ENCODE measurements at regions not wholly inside any gene's neighbourhood (a gene's known extent, or its start where the extent isn't known, plus 50 kb on each side); places are given as distances from the start of the nearest gene placed in this dataset.

- H3K27ac Mint-ChIP-seq, result no peak overlapping the region
- POLR2A ChIA-PET, result no interaction called here
- DNase-seq, result no peak
- H3K4me1 Mint-ChIP-seq, result peaks cover 0 to 8% (median 4%) of the 10 kb centered on the region in 4 donors
- H3K4me3 Mint-ChIP-seq, result no peak overlapping the region
- peaks cover 0 to 1% (median 0%) of the 10 kb centered on the region in 3 donors for H3K36me3 Mint-ChIP-seq
- peaks cover 0 to 4% (median 0%) of the 10 kb centered on the region in 9 donors for H3K9me3 Mint-ChIP-seq
- H3K27me3 Mint-ChIP-seq, result no peaks in the 10 kb centered on the region
- no peak for ATAC-seq
Measured at GRCh38 chr1:194084755-194085154, 898.3 kb upstream of the B3GALT2 start.

DNA sequence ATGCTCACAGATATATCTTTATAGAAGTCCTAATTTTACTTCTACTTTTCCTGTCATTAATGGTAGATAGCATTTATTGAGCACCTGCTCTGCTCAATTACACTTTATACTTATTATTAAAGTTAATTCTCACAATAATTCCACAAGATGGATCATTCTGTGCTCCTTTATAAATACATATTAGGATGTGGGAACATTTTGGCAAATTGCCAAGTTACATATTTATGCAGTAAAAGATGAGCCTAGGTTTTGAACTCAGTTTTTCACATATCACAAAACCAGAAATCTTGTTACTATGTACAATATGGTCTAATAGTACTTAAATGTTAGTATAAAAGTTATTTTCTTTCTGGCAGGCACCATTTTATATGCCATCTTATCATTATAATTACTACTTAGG is 895.0 kb upstream of the B3GALT2 start:
- ATAC-seq (no peak), DNase-seq (no peak)
- no peaks in the 10 kb centered on the region for H3K27me3 Mint-ChIP-seq
- POLR2A ChIA-PET, result no interaction called here
- H3K36me3 Mint-ChIP-seq, result peaks cover 0 to 3% (median 1%) of the 10 kb centered on the region in 3 donors
- H3K9me3 Mint-ChIP-seq, result peaks cover 0 to 13% (median 0%) of the 10 kb centered on the region in 9 donors
- H3K4me3 Mint-ChIP-seq, result no peak overlapping the region
- H3K4me1 Mint-ChIP-seq, result peaks cover 0 to 4% (median 2%) of the 10 kb centered on the region in 4 donors
- no peak overlapping the region for H3K27ac Mint-ChIP-seq

GRCh38 chr1:194080826-194081225 is 894.4 kb upstream of the B3GALT2 start:
- no peak for DNase-seq
- no peak for ATAC-seq
- Mint-ChIP-seq H3K27me3 (no peaks in the 10 kb centered on the region), H3K4me1 (peaks cover 0 to 4% (median 2%) of the 10 kb centered on the region in 4 donors), H3K36me3 (peaks cover 0 to 3% (median 1%) of the 10 kb centered on the region in 3 donors), H3K9me3 (peaks cover 0 to 13% (median 0%) of the 10 kb centered on the region in 9 donors), H3K27ac (no peak overlapping the region), H3K4me3 (no peak overlapping the region)
- POLR2A ChIA-PET, result no interaction called here

GRCh38 chr1:194078765-194079164 is 892.4 kb upstream of the B3GALT2 start:
- Mint-ChIP-seq H3K27me3 (no peaks in the 10 kb centered on the region), H3K27ac (no peak overlapping the region), H3K4me3 (no peak overlapping the region), H3K36me3 (peaks cover 0 to 3% (median 0%) of the 10 kb centered on the region in 3 donors), H3K4me1 (peaks cover 0 to 3% (median under 1%) of the 10 kb centered on the region in 4 donors), H3K9me3 (peaks cover 0 to 13% (median 0%) of the 10 kb centered on the region in 9 donors)
- POLR2A ChIA-PET, result no interaction called here
- DNase-seq (no peak), ATAC-seq (no peak)

DNA sequence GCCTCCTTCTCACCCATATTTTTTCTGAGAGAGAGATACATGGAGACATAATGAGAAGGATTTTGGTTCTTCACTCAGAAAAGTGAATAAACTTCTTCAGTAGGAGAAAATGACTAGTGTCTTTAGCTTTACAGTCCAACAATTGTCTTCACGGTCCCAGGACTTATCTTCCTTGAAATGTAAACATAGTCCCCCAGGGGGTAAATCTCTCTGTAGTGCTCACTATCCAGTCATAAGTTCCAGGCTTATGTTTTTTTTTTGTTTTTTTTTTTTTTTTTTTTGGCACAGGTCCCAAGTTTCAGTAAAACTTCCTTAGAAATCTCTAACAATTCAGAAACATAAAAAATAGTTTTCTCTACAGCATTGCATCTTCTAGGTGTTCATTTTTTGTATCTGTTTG is 890.2 kb upstream of the B3GALT2 start:
- peaks cover 0 to 9% (median 0%) of the 10 kb centered on the region in 9 donors for H3K9me3 Mint-ChIP-seq
- H3K27me3 Mint-ChIP-seq, result no peaks in the 10 kb centered on the region
- no peak overlapping the region for H3K4me3 Mint-ChIP-seq
- peak overlapping the region in 1 of 10 donors; percentile 38 for H3K27ac Mint-ChIP-seq
- peaks cover 0 to 3% (median 0%) of the 10 kb centered on the region in 3 donors for H3K36me3 Mint-ChIP-seq
- peaks cover 0 to 2% (median 0%) of the 10 kb centered on the region in 4 donors for H3K4me1 Mint-ChIP-seq
- DNase-seq, result no peak
- POLR2A ChIA-PET, result interaction anchor here (1.1 kb wide), 1 partner anchor 9 kb away, joined by 3 read pairs; no protein-coding TSS in a partner anchor
- no peak for ATAC-seq

- H3K4me1 Mint-ChIP-seq, result peaks cover 0 to under 1% (median 0%) of the 10 kb centered on the region in 4 donors
- H3K36me3 Mint-ChIP-seq, result peaks cover 0 to 8% (median 0%) of the 10 kb centered on the region in 3 donors
- H3K27me3 Mint-ChIP-seq, result no peaks in the 10 kb centered on the region
- ATAC-seq (no peak), DNase-seq (no peak)
- POLR2A ChIA-PET, result interaction anchor here (1.0 kb wide), 1 partner anchor 18 kb away, joined by 3 read pairs; no protein-coding TSS in a partner anchor
- no peak overlapping the region for H3K4me3 Mint-ChIP-seq
- H3K9me3 Mint-ChIP-seq, result peaks cover 0 to 9% (median 0%) of the 10 kb centered on the region in 9 donors
- no peak overlapping the region for H3K27ac Mint-ChIP-seq
Measured at GRCh38 chr1:194073833-194074232, 887.4 kb upstream of the B3GALT2 start.

- Mint-ChIP-seq H3K36me3 (peaks cover 0 to 5% (median 0%) of the 10 kb centered on the region in 3 donors), H3K9me3 (peaks cover 0 to 3% (median 0%) of the 10 kb centered on the region in 9 donors), H3K4me1 (peaks cover 0 to 6% (median 0%) of the 10 kb centered on the region in 4 donors), H3K27me3 (no peaks in the 10 kb centered on the region), H3K27ac (no peak overlapping the region), H3K4me3 (no peak overlapping the region)
- DNase-seq (no peak), ATAC-seq (no peak)
- POLR2A ChIA-PET, result no interaction called here
Measured at GRCh38 chr1:194071205-194071604, 884.8 kb upstream of the B3GALT2 start.

DNA sequence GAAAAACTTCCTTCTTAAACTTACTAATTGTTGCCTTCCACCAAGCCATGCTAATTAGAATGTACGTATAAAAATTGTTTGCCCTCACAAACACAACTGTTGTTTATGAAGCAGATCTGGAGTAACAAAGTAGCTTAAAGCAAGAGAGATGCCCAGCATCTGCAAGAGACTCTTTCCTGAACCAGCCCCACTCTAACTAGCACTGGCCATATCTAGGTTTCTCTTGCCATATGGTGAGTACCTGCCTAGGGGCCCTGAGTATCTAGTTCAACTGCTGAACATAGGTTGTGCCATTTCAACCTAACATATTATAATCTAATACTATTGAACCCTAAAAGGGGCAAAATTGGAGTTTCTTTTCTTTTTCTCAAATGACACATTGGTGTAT is 883.4 kb upstream of the B3GALT2 start:
- peaks cover 0 to 6% (median 0%) of the 10 kb centered on the region in 4 donors for H3K4me1 Mint-ChIP-seq
- ATAC-seq (no peak), DNase-seq (no peak)
- H3K27me3 Mint-ChIP-seq, result no peaks in the 10 kb centered on the region
- H3K4me3 Mint-ChIP-seq, result no peak overlapping the region
- peaks cover 0 to 3% (median 0%) of the 10 kb centered on the region in 9 donors for H3K9me3 Mint-ChIP-seq
- H3K27ac Mint-ChIP-seq, result peak overlapping the region in 1 of 10 donors; percentile 50
- POLR2A ChIA-PET, result interaction anchor here (0.7 kb wide), 1 partner anchor 180 kb away, joined by 3 read pairs; no protein-coding TSS in a partner anchor
- peaks cover 0 to 5% (median 0%) of the 10 kb centered on the region in 3 donors for H3K36me3 Mint-ChIP-seq

- Mint-ChIP-seq H3K9me3 (peaks cover 0 to 3% (median 0%) of the 10 kb centered on the region in 9 donors), H3K4me1 (peaks cover 0 to 6% (median 0%) of the 10 kb centered on the region in 4 donors), H3K4me3 (no peak overlapping the region), H3K36me3 (peaks cover 0 to 5% (median 0%) of the 10 kb centered on the region in 3 donors), H3K27ac (peak overlapping the region in 1 of 10 donors; percentile 50), H3K27me3 (no peaks in the 10 kb centered on the region)
- no peak for ATAC-seq
- POLR2A ChIA-PET, result interaction anchor here (0.7 to 1.0 kb wide), 2 partner anchors 16 to 180 kb away, joined by 3 read pairs; no protein-coding TSS in a partner anchor
- no peak for DNase-seq
Measured at GRCh38 chr1:194069168-194069830, 882.9 kb upstream of the B3GALT2 start.

DNA sequence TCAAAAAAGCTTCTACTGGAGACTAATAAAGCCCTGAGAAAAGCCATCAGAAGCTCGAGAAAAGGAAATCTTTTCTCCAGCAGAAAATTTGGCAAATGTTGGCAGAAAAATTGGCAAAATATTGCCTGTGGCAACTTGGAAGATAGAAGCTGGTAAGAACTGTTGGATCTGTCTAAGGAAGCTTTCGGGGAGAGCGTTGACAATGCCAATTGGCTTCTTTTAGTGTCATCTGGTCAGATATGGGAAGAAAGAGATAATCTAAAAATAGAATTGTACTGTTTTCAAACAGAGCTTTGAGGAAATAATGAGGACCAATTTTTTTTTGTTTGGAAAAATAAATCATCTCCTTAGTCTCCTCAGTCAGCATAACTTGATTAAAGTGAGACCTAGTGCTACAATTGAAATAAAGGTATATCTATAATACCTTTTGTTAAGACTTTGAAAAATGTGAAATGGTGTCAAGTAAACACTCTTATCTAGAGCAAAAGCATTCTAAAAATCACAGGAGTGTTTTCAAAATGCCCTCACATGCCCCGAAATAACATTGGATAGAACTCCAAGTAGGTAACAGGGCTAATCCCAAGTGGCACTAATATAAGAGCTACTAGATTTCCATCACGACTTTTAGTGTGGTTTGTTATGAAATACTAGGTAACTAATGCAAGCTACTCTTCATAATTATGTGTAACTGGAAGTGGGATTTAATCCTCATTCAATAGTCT is 882.2 kb upstream of the B3GALT2 start:
- Mint-ChIP-seq H3K4me1 (peaks cover 0 to 6% (median 0%) of the 10 kb centered on the region in 4 donors), H3K27ac (no peak overlapping the region), H3K27me3 (no peaks in the 10 kb centered on the region), H3K4me3 (no peak overlapping the region), H3K9me3 (peaks cover 0 to 7% (median 0%) of the 10 kb centered on the region in 9 donors), H3K36me3 (peaks cover 0 to 10% (median 5%) of the 10 kb centered on the region in 3 donors)
- no peak for DNase-seq
- POLR2A ChIA-PET, result interaction anchor here (1.0 kb wide), 1 partner anchor 15 kb away, joined by 3 read pairs; no protein-coding TSS in a partner anchor
- no peak for ATAC-seq

DNA sequence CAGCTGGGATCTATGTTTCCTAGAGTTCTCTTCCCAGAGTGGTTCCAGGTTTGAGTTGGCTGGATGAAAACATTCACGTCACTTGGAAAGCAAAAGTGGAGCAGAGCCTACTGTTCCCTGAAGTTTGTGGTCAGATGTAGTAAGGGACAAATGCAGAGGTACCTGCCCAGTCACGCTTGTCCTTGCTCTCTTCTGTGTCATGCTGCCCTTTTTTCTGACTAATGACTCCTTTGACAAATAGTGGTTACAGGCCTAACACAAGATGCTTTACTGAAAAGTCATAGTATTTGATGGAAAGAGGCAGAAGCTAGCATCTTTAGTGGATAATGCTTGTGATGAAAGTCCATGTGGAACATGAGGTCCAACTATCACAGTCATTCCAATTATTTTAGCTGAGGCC is 881.4 kb upstream of the B3GALT2 start:
- POLR2A ChIA-PET, result no interaction called here
- DNase-seq (no peak), ATAC-seq (no peak)
- H3K27me3 Mint-ChIP-seq, result no peaks in the 10 kb centered on the region
- H3K27ac Mint-ChIP-seq, result no peak overlapping the region
- peaks cover 0 to 6% (median 1%) of the 10 kb centered on the region in 4 donors for H3K4me1 Mint-ChIP-seq
- peaks cover 0 to 9% (median 0%) of the 10 kb centered on the region in 9 donors for H3K9me3 Mint-ChIP-seq
- no peak overlapping the region for H3K4me3 Mint-ChIP-seq
- H3K36me3 Mint-ChIP-seq, result peaks cover 0 to 11% (median 8%) of the 10 kb centered on the region in 3 donors

- Mint-ChIP-seq H3K27ac (no peak overlapping the region), H3K9me3 (peaks cover 0 to 16% (median 3%) of the 10 kb centered on the region in 9 donors), H3K4me3 (no peak overlapping the region), H3K36me3 (peaks cover 0 to 19% (median 17%) of the 10 kb centered on the region in 3 donors), H3K27me3 (no peaks in the 10 kb centered on the region), H3K4me1 (peaks cover 14 to 44% (median 33%) of the 10 kb centered on the region in 4 donors)
- no peak for ATAC-seq
- POLR2A ChIA-PET, result no interaction called here
- no peak for DNase-seq
Measured at GRCh38 chr1:194062962-194063361, 876.5 kb upstream of the B3GALT2 start.

DNA sequence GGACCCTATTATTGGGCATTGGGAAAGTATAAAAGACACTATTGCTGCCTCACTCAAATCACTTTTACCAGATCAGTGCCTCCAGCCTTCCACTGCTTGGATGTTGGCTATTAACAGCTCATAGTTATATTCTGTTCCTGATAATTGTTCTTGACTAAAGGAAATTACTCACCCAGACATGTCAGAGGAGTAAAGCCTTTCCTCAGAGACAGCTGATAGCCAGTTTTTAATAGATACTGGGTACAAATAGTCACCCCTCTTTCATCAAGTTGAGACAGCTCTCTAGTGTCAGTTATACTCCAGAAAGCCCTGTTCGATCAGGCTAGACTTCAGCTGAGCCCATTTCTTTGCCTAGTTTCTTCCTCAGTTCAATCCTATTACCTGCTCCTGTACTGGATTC is 876.1 kb upstream of the B3GALT2 start:
- Mint-ChIP-seq H3K9me3 (peaks cover 0 to 19% (median 3%) of the 10 kb centered on the region in 9 donors), H3K4me1 (peaks cover 14 to 47% (median 36%) of the 10 kb centered on the region in 4 donors), H3K4me3 (no peak overlapping the region), H3K27me3 (no peaks in the 10 kb centered on the region), H3K27ac (no peak overlapping the region), H3K36me3 (peaks cover 0 to 19% (median 17%) of the 10 kb centered on the region in 3 donors)
- POLR2A ChIA-PET, result no interaction called here
- no peak for DNase-seq
- ATAC-seq, result no peak

Data from naive thymus-derived CD8-positive, alpha-beta T cell (primary cell).